Stimulated activated CD4-positive, alpha-beta T cell treated with anti-CD3 and anti-CD28 coated beads, Interleukin-4, amount 100 ng/mL, for 24 hours (primary cell): ENCODE measurements at regions not wholly inside any gene's neighbourhood (a gene's known extent, or its start where the extent isn't known, plus 50 kb on each side); places are given as distances from the start of the nearest gene placed in this dataset.
"Not testable (repeated sequence)": the region's sequence is repeated elsewhere in the genome, so short reads cannot be mapped to it uniquely, and the experiment has no call there.

Experiments
- DNase-seq: peaks from one replicate; pipeline ENCODE4 v3.0.0-alpha.2; 2020

- DNase-seq = no peak
Measured at GRCh38 chr13:19062019-19062646, 119.5 kb downstream of the TUBA3C start.

- no peak for DNase-seq
Measured at GRCh38 chr13:19061278-19061677, 120.3 kb downstream of the TUBA3C start.

- DNase-seq = no peak
Measured at GRCh38 chr13:19060311-19061002, 121.2 kb downstream of the TUBA3C start.

- no peak for DNase-seq
Measured at GRCh38 chr13:19059016-19059780, 122.4 kb downstream of the TUBA3C start.

GRCh38 chr13:19058566-19058965 is 123.1 kb downstream of the TUBA3C start:
- no peak for DNase-seq

GRCh38 chr13:19057588-19058340 is 123.9 kb downstream of the TUBA3C start:
- DNase-seq = no peak

- no peak for DNase-seq
Measured at GRCh38 chr13:19056984-19057490, 124.6 kb downstream of the TUBA3C start.

- DNase-seq = no peak
Measured at GRCh38 chr13:19056355-19056880, 125.2 kb downstream of the TUBA3C start.

GRCh38 chr13:19055611-19056010 is 126.0 kb downstream of the TUBA3C start:
- DNase-seq = no peak

GRCh38 chr13:19053561-19053960 is 128.1 kb downstream of the TUBA3C start:
- no peak for DNase-seq

- DNase-seq = no peak
Measured at GRCh38 chr13:19052931-19053330, 128.7 kb downstream of the TUBA3C start.

- no peak for DNase-seq
Measured at GRCh38 chr13:19052180-19052579, 129.4 kb downstream of the TUBA3C start.

GRCh38 chr13:19050901-19051300 is 130.7 kb downstream of the TUBA3C start:
- no peak for DNase-seq

- not testable (repeated sequence) for DNase-seq
Measured at GRCh38 chr13:19049624-19050023, 132.0 kb downstream of the TUBA3C start.

- no peak for DNase-seq
Measured at GRCh38 chr13:19048381-19048780, 133.2 kb downstream of the TUBA3C start.

GRCh38 chr13:19023115-19023514 is 158.5 kb downstream of the TUBA3C start:
- DNase-seq = no peak

GRCh38 chr13:19020988-19021387 is 160.6 kb downstream of the TUBA3C start:
- no peak for DNase-seq

GRCh38 chr13:18998389-18998788 is 183.2 kb downstream of the TUBA3C start:
- no peak for DNase-seq

GRCh38 chr13:18996627-18997051 is 185.0 kb downstream of the TUBA3C start:
- DNase-seq = no peak

- DNase-seq = no peak
Measured at GRCh38 chr13:18996221-18996620, 185.4 kb downstream of the TUBA3C start.

GRCh38 chr13:18995259-18995873 is 186.3 kb downstream of the TUBA3C start:
- DNase-seq = no peak
